HG03039 (cell line): ENCODE measurements at regions not wholly inside any gene's neighbourhood (a gene's known extent, or its start where the extent isn't known, plus 50 kb on each side); places are given as distances from the start of the nearest gene placed in this dataset.

Source experiments
- ATAC-seq: cut with Tn5 transposase; IDR thresholded peaks from one replicate; pipeline ENCODE4 v1.9.1; 2021; ENCODE audit warnings: mild to moderate bottlenecking, moderate library complexity; ENCODE audit not compliant: unreplicated experiment

DNA sequence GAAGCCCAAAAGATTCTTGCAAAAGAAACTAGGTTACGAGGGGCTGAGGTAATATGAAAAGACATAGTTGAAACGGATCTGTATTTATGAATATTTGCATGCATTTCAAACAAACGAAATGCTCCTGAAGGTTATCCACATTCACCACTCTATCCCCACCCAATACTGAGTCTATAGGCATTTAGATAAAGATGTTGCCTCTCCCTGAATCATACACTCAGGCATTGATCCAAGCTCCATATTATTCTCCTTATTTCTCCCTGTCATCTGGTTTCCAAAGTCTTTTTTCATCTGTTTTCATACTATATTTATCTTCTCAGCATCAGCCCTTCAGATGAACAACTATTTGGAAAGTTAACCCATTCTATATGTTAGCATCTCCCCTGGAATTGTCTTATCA lies 492.5 kb upstream of the TGFBR2 start:
- ATAC-seq, result no peak

DNA sequence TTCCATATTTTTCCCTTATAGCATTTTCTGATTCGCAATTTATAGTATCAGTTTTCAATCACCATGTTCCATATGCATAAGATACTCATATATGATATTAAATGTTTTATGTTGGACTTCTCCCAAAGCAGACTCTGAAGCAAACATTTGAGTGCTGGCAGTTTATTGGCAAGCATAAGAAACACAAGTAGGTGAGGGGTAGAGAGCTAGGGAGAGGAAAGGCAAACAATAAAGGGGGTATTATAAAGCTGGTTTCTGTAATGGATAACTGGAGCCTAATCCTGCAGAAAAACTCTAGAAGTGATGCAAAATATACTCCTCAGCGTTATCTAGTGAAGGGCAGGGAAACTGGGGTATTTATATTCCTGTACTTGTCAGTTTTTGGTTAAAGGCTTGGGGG lies 491.5 kb upstream of the TGFBR2 start:
- no peak for ATAC-seq

DNA sequence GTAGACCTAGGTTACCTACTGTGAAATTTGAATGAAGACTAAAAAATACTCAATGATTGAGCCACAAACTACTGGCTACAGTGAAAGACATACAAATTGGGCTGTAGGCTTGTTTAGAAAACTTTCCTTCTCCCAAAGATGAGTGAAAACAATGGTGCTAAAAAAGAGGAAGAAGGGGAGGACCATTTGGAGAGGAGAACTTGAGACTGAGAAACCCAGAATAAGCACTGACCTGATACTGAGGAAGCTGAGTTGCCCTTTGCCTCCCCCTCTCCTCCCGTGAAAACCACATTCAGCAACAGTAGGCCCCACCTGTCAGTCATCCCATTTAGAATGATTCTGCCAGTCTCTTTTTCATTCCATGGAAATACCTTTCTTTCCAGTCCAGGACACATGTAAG lies 484.0 kb upstream of the TGFBR2 start:
- ATAC-seq, result no peak

DNA sequence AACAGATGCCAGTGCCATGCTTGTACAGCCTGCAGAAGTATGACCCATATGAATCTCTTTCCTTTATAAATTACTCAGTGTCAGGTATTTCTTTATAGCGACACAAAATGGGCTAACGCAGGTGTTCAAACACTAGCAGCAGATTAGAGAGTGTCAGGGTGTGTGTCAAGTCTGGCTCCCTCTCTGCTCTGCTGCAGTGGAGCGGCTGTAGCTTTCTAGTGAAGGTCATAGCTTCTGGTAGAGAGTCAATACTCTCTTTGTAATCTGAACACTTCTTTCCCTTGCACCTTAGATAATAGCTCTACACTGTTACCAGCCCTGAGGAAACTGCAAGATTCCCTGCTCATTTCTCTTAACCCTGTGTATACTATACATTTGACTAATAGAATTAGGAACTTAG lies 483.2 kb upstream of the TGFBR2 start:
- no peak for ATAC-seq

DNA sequence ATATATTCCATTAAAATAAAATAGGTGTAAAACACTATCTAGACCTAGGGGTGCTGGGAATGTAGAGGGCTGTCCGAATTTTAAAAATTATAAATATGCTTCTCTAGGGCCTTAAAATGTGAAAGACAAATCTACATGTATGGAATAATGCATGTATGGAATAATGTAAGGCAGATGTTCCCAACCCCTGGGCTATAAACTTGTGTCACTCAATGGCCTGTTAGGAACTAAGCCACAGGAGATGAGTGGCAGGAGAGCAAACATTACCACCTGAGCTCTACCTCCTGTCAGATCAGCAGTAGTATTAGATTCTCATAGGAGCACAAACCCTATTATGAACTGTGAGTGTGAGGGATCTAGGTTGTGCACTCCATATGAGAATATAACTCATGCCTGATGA lies 482.6 kb upstream of the TGFBR2 start:
- no peak for ATAC-seq

DNA sequence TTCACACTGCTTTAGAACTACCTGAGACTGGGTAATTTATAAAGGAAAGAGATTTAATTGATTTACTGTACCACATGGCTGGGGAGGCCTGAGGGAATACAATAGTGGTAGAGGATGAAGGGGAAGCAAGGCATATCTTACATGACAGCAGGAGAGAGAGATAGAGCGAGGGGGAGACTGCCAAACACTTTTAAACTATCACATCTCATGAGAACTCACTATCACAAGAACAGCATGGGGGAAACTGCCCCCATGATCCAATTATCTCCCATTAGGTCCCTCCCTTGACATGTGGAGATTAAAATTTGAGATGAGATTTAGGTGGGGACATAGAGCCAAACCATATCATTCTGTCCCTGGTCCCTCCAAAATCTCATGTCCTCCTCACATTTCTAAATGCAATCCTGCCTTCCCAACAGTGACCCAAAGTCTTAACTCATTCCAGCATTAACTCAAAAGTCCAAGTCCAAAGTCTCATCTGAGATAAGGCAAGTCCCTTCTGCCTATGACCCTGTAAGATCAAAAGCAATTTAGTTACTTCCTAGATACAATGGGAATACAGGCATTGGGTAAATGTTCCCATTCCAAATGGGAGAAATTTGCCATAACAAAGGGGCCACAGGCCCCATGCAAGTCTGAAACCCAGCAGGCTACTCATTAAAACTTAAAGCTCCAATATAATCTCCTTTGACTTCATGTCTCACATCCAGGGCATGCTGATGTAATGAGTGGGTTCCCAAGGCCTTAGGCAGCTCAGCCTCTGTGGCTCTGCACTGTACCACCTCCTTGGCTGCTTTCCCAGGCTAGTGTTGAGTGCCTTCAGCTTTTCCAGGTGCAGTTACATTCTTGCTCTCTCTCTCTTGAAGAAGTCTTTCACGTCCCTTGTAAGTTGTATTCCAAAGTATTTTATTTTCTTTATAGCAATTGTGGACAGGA lies 481.7 kb upstream of the TGFBR2 start:
- ATAC-seq, result no peak

DNA sequence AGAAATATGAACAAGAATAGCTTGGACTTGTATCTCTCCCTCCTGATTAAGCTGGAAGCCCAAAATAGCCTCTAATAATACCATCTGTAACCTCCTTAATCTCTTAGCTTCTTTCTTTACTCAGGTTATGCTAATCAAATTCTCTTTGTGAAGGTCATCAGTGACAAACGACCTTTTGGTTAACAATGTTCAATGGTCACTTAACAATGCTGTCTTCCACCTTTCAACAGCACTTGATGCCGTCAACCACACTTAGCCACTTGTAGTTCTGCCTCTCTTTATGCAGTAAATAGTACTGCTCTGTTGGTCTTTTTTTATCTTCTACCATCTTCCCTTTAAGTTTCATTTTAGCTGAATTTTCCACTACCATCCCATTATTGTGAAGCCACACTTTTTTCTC lies 476.6 kb upstream of the TGFBR2 start:
- ATAC-seq, result no peak

DNA sequence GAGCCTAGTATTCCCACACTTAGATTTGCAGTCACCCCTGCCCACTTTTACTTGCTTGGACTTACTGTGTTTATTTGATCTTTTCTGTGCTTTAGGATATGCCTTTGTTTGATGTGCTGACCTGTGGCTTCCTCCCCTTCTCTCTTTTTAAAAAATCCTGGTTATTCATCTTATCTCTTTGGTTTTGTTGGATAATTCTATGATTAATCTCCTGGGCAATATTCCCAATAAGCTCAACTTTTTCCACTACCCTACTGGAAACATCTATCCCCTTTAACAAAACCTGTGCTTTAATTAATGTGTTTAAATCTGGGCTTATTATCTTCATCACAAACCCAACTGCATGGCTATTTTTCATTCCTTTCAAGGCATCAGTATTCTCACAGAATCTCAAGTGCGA lies 476.0 kb upstream of the TGFBR2 start:
- ATAC-seq, result no peak

DNA sequence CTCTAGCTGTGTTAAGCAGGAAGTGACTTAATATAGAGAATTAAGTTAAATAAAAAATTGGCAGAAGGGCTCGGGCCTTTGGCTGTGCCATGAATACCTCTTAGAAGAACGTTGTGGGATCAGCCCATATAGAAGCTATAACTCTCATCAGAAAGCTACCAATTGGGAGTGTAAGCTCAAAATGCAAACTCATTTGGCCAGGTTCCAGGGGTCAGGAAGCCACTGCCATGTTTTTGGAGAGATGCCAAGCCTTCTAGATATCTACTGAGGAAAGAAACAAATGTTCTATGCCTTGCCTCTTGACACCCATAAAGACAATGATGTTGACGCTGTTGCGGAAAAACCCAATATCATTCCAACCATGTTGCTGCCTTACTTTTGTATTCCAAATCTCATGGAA lies 475.2 kb upstream of the TGFBR2 start:
- no peak for ATAC-seq

DNA sequence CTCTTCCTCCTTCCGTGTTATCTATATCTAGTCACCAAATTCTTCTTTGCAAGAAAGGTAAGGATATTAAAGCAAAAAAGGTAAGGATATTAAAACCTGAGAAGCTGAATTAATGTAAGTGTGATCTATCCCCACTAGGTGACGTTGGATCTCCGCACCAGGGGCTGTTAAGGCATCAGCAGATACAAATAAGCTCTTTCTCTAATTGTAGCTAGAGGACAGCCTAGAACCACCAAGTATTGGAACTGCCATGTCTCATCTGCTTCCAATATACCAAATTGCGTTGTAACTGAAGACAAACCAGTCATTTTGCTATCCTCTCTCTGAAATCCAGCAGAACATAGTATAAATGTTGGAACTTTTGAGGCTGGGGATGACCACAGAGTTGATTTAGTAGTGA lies 471.2 kb upstream of the TGFBR2 start:
- ATAC-seq, result no peak

DNA sequence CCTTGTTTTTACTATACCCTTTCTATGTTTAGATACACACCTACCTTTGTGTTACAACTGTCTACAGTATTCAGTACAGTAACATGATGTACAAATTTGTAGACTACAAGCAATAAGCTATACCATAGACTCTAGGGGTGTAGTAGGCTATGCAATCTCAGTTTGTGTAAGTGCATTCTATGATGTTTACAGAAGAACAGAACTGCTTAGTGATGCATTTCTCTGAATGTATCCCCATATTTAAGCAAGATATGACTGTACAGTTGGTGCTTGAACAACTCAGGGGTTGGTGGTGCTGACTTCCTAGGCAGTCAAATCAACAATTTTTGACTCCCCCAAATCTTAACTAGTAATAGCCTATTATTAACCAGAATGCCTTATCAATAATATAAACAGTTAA lies 467.1 kb upstream of the TGFBR2 start:
- ATAC-seq, result no peak

DNA sequence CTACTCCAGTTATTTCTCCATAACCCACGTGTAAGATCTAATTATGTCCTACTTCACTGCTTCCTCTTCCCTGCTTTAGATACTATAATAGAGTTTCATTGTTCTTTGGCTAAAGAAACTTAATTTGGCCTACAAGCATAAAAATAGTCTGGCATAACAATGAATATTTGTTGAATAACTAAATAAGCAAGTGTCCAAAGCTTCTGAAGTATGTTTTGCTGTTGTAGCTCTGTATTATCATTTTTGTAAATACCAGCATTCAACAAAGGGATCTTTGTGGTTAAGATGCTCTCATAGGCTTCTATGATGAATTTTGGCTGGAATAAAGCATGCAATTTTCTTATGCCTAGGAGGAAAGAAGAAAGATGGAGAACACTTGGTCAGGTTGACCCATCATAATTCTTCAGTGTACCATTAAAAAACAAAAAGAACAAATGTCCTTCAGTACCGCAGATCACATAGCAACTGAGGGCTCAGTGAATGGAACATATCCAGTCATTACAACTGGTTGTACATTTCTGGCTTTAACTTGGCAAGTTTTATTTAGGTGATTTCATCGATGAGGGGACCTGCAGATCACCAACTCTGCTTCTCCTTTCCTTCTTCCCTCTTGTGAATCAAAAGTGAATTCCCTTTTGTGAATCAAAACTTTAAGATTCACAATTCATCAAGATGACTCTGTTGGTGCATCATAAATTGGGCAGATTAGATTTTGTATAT lies 465.9 kb upstream of the TGFBR2 start:
- ATAC-seq, result no peak

DNA sequence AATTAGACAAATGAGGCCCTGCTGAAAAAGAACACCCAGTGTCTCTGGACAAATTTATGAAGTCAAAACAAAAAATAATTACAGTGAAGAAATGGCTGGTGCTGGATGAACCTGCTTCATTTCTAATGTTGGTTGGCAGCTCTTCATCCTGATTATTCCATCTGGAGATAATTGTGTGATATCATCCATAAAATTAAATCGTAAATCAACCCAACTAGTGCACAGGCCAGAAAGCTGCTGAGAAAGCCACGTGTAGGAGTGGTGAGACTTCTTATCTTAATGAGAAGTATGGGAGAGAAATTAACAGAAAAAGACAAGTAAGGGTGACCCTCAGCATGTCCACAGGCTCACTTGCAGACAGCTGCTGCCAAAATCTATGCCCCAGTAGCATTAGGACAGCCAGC lies 465.2 kb upstream of the TGFBR2 start:
- ATAC-seq, result no peak

DNA sequence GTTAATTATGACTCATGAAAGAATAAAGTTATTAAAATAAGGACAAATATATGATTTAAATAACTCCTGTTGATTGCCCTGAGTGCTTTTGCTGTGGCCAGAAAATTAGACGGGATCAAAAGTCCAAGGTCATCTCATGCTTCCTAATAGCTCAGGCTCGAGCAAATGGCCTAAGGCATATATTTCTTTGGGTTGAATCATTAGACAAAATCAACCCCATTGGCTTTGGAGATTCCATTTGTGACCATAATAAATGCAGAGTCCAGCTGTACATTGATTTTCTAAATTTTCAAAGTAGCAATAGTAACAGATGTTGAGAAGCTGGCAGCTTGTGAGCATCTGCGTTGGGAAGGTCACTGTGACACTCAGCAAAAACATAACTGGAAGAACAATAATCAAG lies 464.5 kb upstream of the TGFBR2 start:
- no peak for ATAC-seq

DNA sequence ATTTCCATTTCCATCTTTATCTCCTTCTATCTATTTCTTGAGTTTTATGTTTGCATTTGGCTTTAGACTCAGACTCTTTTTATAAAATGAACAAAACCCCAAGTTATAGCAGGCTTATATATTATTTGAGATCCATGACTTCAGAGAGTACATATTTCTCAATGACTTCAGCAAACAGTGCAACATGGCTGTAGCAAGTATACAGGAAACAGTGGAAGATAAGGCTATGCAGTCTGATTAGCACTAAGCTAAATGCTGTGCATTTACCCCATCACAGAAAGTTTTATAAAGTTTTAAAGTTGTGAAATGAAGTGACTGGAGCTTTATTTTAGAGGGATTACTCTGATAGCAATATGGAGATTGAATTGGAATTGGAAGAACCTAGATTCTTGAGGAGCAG lies 463.5 kb upstream of the TGFBR2 start:
- ATAC-seq, result no peak

DNA sequence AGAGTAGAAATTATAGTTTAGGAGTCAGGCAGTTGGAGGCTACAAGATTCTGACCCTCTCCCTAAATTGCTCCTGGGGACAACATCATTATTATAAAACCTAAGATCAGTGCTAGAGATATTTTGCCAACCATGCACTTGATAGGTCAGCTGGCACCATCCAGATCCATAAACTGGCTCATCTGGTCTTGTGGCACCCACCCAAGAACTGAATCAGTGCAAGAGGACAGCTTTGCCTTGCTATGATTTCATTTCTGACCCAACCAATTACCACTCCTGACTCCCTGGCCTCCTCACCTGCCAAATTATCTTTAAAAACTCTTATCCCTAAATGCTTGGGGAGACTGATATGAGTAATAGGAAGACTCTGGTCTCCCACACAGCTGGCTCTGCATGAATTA lies 461.1 kb upstream of the TGFBR2 start:
- ATAC-seq, result no peak

DNA sequence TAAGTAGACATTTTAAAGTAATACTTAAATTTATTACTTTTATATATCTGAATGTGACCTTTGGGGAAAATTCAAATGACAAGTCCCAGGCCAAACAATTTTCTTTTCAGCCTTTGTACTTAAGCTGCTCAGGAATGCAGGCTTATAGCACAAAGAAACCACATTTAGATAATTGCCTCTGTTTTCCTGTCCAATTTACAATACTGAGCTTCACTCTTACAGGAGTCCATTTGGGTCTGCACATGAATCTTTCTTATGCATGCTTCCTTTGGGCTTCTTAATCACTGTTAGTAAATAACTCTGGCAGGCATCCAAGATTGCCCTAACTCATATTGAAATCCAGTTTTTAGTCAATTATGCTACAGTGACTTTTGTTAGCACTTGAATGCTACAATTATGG lies 459.4 kb upstream of the TGFBR2 start:
- no peak for ATAC-seq

DNA sequence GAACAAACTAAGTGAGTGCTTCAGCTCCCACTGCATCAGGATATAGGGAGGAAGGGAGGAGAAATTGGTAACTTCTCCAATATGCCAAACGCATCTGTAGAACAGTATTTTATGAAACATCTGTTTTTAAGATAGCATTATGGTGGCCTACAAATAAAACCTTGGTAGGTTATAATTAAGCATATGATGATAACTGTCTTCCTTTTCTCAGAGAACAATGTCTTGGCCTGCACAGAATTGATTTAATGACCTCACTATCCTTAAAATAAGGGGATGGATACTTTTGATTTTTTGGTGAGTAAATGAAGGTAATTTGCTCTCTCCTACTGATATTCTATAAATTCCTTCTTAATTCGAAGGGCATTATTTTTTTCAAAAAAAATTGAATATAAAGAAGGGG lies 451.5 kb upstream of the TGFBR2 start:
- no peak for ATAC-seq

DNA sequence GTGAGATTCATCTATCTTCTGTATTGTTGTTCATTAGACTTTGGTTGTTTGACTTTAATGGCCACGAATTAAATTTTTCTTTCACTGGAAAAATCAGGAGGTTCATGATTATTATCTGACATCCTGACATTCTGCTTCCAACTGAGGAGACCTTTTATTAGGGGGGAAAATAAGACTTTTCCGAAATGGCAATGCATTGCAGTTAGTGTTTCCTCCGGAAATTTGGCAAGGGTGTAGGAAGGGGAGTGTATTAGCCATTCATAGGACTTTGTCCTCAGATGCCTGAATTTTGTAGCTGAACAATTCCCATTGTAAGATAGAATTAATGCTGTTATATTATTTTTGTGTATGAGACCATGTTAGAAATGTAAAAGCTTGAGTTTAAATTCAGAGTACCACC lies 450.6 kb upstream of the TGFBR2 start:
- no peak for ATAC-seq

DNA sequence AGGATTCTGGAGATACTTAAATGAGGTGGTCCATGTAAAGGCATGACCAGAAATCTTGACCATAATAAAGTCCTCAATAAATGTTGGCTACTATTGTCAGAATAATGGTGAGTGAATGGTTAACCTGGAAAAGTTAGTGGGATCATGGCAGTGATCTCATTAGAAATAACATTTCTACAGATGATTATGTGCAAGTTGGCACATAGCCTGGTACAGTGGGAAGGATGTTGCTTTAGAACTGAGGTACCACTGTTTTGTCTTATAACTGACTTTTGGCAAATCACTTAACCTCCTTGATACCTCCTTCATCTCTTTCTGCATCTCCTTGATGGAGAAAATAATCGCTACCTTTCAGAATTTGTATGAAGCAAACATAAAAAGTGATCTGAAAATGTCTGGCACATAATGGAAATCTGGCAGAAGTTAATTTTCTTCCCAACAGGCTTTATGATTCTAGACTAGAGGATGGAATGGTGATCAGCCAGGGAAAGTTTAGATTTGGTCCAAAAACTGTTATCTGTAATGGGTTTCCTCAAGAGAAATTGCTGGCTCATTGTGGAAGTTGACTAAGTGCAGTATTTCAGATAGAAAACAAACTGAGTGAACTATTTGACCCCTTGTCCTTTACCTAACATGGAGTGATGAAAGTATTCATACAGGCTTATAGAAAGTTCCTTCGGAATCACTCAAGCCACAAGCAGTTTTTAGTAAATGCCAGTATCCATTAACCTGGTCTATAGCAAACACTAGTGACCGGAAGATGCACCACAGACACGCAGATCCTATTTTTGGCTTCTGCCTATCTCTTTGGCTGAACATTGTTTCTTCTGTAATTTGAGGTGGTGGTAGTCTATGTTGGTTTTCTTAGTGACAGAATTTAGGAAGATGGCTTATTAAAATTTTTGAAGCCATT lies 449.6 kb upstream of the TGFBR2 start:
- no peak for ATAC-seq

DNA sequence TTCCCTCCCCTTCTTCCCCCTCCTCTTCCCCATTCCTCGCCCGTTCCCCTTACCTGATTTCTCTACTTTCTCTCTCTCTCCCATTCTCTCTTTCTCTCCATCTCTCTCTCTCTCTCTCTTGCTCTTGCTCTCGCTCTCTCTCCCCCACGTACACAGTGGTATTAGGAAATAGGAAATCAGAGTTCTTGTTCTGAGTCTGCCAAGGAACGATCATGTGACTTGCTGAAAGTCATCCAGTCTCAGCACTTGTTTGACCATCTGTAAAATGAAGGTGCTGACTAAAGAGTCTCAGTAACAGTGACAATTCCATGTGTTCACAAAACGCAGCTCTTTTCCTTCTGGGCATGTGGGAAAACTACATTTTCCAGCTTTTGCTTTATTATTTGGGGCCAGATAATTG lies 445.0 kb upstream of the TGFBR2 start:
- ATAC-seq, result no peak
